HEK293 (cell line): ENCODE measurements at regions not wholly inside any gene's neighbourhood (a gene's known extent, or its start where the extent isn't known, plus 50 kb on each side); places are given as distances from the start of the nearest gene placed in this dataset.

Experiments used
- ATF2 ChIP-seq: fragments of 450-650 bp; formaldehyde crosslinking; IDR thresholded peaks from 2 replicates; pipeline ENCODE4 v1.5.1; 2016; ENCODE audit warnings: missing biosample characterization, missing genetic modification characterization, low read depth
- EGR2 ChIP-seq: fragments of 450-650 bp; formaldehyde crosslinking; IDR thresholded peaks from 2 replicates; pipeline ENCODE4 v1.5.1; 2016; ENCODE audit warnings: low read depth, missing biosample characterization, missing genetic modification characterization
- KLF1 ChIP-seq: fragments of 450-650 bp; formaldehyde crosslinking; IDR thresholded peaks from 2 replicates; pipeline ENCODE4 v1.5.1; 2016; ENCODE audit warnings: missing biosample characterization, missing genetic modification characterization
- MYNN ChIP-seq: fragments of 450-650 bp; formaldehyde crosslinking; IDR thresholded peaks from 2 replicates; pipeline ENCODE4 v1.5.1; 2016; ENCODE audit warnings: missing biosample characterization, missing genetic modification characterization, borderline replicate concordance
- ZBTB11 ChIP-seq: fragments of 450-650 bp; formaldehyde crosslinking; conservative IDR thresholded peaks from 2 replicates; pipeline ENCODE4 v1.5.1; 2016; ENCODE audit warnings: low read depth, missing biosample characterization, missing genetic modification characterization
- ZBTB8A ChIP-seq: fragments of 450-650 bp; formaldehyde crosslinking; IDR thresholded peaks from 2 replicates; pipeline ENCODE4 v1.5.1; 2016; ENCODE audit warnings: missing biosample characterization, missing genetic modification characterization
- ZNF521 ChIP-seq: fragments of 450-650 bp; formaldehyde crosslinking; IDR thresholded peaks from 2 replicates; pipeline ENCODE4 v1.5.1; 2017; ENCODE audit warnings: missing biosample characterization, mild to moderate bottlenecking, missing genetic modification characterization
- ZNF558 ChIP-seq: fragments of 450-650 bp; formaldehyde crosslinking; IDR thresholded peaks from 2 replicates; pipeline ENCODE4 v1.5.1; 2016; ENCODE audit warnings: missing biosample characterization, missing genetic modification characterization
- ZNF624 ChIP-seq: fragments of 450-650 bp; formaldehyde crosslinking; IDR thresholded peaks from 2 replicates; pipeline ENCODE4 v1.5.1; 2017; ENCODE audit warnings: missing biosample characterization, missing genetic modification characterization
- ZNF830 ChIP-seq: fragments of 450-650 bp; IDR thresholded peaks from 2 replicates; pipeline ENCODE4 v1.5.0; 2018; ENCODE audit warnings: missing biosample characterization, missing genetic modification characterization, low read depth, mild to moderate bottlenecking, moderate library complexity
- ZXDB ChIP-seq: fragments of 450-650 bp; formaldehyde crosslinking; IDR thresholded peaks from 2 replicates; pipeline ENCODE4 v1.5.1; 2016; ENCODE audit warnings: missing biosample characterization, missing genetic modification characterization
- TF ChIP-seq, protein P1 (sequence below): fragments of 450-650 bp; formaldehyde crosslinking; IDR thresholded peaks from 2 replicates; pipeline ENCODE4 v1.5.1; 2016; ENCODE audit warnings: missing biosample characterization, missing genetic modification characterization
- TF ChIP-seq, protein P2 (sequence below): fragments of 450-650 bp; formaldehyde crosslinking; IDR thresholded peaks from 2 replicates; pipeline ENCODE4 v1.5.1; 2017; ENCODE audit warnings: missing biosample characterization, mild to moderate bottlenecking, missing genetic modification characterization, moderate library complexity
- TF ChIP-seq, protein P3 (sequence below): fragments of 450-650 bp; formaldehyde crosslinking; IDR thresholded peaks from 2 replicates; pipeline ENCODE4 v1.5.1; 2016; ENCODE audit warnings: missing biosample characterization, missing genetic modification characterization

- TF ChIP-seq ZNF624 (tag by site-specific recombination) (no peak), KLF1 (no peak), ZNF558 (tag by site-specific recombination) (no peak), ZXDB (tag by site-specific recombination) (no peak), ZNF521 (tag by site-specific recombination) (no peak), ZBTB11 (tag by site-specific recombination) (no peak), ZNF830 (tag by site-specific recombination) (no peak), EGR2 (tag by site-specific recombination) (no peak), ZBTB8A (tag by site-specific recombination) (no peak), MYNN (tag by site-specific recombination) (no peak), ATF2 (tag by site-specific recombination) (no peak)
- TF ChIP-seq, protein P1, sequence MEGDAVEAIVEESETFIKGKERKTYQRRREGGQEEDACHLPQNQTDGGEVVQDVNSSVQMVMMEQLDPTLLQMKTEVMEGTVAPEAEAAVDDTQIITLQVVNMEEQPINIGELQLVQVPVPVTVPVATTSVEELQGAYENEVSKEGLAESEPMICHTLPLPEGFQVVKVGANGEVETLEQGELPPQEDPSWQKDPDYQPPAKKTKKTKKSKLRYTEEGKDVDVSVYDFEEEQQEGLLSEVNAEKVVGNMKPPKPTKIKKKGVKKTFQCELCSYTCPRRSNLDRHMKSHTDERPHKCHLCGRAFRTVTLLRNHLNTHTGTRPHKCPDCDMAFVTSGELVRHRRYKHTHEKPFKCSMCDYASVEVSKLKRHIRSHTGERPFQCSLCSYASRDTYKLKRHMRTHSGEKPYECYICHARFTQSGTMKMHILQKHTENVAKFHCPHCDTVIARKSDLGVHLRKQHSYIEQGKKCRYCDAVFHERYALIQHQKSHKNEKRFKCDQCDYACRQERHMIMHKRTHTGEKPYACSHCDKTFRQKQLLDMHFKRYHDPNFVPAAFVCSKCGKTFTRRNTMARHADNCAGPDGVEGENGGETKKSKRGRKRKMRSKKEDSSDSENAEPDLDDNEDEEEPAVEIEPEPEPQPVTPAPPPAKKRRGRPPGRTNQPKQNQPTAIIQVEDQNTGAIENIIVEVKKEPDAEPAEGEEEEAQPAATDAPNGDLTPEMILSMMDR (tag by site-specific recombination), result no peak
- TF ChIP-seq, protein P2, sequence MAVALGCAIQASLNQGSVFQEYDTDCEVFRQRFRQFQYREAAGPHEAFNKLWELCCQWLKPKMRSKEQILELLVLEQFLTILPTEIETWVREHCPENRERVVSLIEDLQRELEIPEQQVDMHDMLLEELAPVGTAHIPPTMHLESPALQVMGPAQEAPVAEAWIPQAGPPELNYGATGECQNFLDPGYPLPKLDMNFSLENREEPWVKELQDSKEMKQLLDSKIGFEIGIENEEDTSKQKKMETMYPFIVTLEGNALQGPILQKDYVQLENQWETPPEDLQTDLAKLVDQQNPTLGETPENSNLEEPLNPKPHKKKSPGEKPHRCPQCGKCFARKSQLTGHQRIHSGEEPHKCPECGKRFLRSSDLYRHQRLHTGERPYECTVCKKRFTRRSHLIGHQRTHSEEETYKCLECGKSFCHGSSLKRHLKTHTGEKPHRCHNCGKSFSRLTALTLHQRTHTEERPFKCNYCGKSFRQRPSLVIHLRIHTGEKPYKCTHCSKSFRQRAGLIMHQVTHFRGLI (tag by site-specific recombination), result no peak
- TF ChIP-seq, protein P3, sequence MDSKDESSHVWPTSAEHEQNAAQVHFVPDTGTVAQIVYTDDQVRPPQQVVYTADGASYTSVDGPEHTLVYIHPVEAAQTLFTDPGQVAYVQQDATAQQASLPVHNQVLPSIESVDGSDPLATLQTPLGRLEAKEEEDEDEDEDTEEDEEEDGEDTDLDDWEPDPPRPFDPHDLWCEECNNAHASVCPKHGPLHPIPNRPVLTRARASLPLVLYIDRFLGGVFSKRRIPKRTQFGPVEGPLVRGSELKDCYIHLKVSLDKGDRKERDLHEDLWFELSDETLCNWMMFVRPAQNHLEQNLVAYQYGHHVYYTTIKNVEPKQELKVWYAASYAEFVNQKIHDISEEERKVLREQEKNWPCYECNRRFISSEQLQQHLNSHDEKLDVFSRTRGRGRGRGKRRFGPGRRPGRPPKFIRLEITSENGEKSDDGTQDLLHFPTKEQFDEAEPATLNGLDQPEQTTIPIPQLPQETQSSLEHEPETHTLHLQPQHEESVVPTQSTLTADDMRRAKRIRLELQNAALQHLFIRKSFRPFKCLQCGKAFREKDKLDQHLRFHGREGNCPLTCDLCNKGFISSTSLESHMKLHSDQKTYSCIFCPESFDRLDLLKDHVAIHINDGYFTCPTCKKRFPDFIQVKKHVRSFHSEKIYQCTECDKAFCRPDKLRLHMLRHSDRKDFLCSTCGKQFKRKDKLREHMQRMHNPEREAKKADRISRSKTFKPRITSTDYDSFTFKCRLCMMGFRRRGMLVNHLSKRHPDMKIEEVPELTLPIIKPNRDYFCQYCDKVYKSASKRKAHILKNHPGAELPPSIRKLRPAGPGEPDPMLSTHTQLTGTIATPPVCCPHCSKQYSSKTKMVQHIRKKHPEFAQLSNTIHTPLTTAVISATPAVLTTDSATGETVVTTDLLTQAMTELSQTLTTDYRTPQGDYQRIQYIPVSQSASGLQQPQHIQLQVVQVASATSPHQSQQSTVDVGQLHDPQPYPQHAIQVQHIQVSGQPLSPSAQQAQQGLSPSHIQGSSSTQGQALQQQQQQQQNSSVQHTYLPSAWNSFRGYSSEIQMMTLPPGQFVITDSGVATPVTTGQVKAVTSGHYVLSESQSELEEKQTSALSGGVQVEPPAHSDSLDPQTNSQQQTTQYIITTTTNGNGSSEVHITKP (tag by site-specific recombination), result no peak
Observed at GRCh38 chr15:38893925-38894242, 329.3 kb upstream of the RASGRP1 start.
